ENCODE measurements at regions not wholly inside any gene's neighbourhood (a gene's known extent, or its start where the extent isn't known, plus 50 kb on each side); places are given as distances from the start of the nearest gene placed in this dataset.

DNA sequence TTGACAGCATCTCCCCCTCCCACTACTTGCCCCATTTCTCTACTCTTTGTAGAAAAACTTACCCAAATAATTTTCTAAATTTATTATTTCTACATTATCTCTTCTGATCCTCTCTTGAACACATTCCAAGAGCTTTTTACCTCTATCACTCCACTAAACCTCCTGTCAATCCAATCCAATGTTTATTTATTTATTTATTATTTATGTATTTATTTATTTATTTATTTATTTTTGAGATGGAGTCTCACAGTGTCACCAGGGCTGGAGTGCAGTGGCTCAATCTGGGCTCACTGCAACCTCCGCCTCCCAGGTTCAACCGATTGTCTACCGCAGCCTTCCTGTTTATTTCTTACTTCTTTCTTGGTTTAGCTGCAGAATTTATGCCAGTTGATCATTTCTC is 178.5 kb upstream of the GAS1 start (continued):
- TF ChIP-seq, protein P1, sequence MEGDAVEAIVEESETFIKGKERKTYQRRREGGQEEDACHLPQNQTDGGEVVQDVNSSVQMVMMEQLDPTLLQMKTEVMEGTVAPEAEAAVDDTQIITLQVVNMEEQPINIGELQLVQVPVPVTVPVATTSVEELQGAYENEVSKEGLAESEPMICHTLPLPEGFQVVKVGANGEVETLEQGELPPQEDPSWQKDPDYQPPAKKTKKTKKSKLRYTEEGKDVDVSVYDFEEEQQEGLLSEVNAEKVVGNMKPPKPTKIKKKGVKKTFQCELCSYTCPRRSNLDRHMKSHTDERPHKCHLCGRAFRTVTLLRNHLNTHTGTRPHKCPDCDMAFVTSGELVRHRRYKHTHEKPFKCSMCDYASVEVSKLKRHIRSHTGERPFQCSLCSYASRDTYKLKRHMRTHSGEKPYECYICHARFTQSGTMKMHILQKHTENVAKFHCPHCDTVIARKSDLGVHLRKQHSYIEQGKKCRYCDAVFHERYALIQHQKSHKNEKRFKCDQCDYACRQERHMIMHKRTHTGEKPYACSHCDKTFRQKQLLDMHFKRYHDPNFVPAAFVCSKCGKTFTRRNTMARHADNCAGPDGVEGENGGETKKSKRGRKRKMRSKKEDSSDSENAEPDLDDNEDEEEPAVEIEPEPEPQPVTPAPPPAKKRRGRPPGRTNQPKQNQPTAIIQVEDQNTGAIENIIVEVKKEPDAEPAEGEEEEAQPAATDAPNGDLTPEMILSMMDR (IDR thresholded peaks at IDR 0.05 in 2 of 3, conservative IDR thresholded peaks at IDR 0.05 in 1 of 3; ENCODE audit: borderline replicate concordance in 1 of 3, insufficient read depth in 1 of 3, low read depth in 2 of 3, low read length in 2 of 3) = no peak

DNA sequence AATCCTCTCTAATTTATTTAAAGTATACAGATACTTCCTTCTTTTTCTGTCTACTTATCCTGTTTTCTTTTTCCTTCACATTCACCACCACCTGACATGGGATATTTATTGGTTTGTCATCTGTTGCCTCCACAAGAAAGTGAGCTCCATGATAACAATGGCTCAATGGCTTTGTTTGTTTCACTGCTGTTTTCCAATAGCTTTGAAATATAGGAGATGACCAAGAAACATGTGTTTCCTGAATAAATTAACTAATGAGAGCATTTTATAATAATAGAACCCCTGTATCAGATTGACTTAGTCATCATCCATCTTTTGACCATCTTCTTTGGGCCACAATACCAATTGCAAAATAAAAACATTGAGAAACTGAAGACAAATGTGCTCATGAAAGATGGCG is 180.2 kb upstream of the GAS1 start:
- Histone ChIP-seq H3K4me3 (replicated peaks in 1 of 2; ENCODE audit: low read depth in 1 of 2, low read length in 2 of 2) (no peak overlapping the region), H3K36me3 (ENCODE audit: control insufficient read depth in 1 of 2, insufficient read depth in 2 of 2, low read length in 2 of 2) (no peaks in the 10 kb centered on the region), H3K4me2 (ENCODE audit: low read length) (no peak overlapping the region), H3K79me2 (ENCODE audit: insufficient read depth, low read length) (no peaks in the 10 kb centered on the region), H3K27ac (ENCODE audit: low read depth, low read length) (no peak overlapping the region), H3K4me1 (ENCODE audit: control insufficient read depth in 1 of 2, insufficient read depth in 2 of 2, low read length in 2 of 2) (no peaks in the 10 kb centered on the region), H3K27me3 (ENCODE audit: insufficient read depth, low read length) (peaks cover 37% of the 10 kb centered on the region), H3K9ac (ENCODE audit: low read length) (no peak overlapping the region), H4K20me1 (ENCODE audit: insufficient read depth) (no peaks in the 10 kb centered on the region), H3K9me3 (ENCODE audit: control insufficient read depth in 1 of 2, insufficient read depth in 1 of 2, low read depth in 1 of 2, low read length in 2 of 2) (no peaks in the 10 kb centered on the region), H3K9me2 (ENCODE audit: insufficient read depth) (no peaks in the 10 kb centered on the region), H2AFZ (ENCODE audit: low read depth, low read length, poor library complexity, severe bottlenecking) (no peak overlapping the region)
- ChIA-PET CTCF (no interaction called here), RAD21 (ENCODE audit: low non-redundant PET in 1 of 2, low total read pairs in 2 of 2, uncharacterized antibody in 2 of 2, unreplicated experiment in 2 of 2) (no interaction called here), POLR2A (no interaction called here)
- TF ChIP-seq ZNF274 (IDR thresholded peaks at IDR 0.05; ENCODE audit: low read depth, low read length) (no peak), JUND (IDR thresholded peaks at IDR 0.05) (no peak)
- DNase-seq (ENCODE audit: low read depth, low spot score) (no peak), ATAC-seq (no peak)
- no TSS peak for BruUV-seq (replicated peaks)
- intact Hi-C loops (cut with micrococcal nuclease) = no loop called here

DNA sequence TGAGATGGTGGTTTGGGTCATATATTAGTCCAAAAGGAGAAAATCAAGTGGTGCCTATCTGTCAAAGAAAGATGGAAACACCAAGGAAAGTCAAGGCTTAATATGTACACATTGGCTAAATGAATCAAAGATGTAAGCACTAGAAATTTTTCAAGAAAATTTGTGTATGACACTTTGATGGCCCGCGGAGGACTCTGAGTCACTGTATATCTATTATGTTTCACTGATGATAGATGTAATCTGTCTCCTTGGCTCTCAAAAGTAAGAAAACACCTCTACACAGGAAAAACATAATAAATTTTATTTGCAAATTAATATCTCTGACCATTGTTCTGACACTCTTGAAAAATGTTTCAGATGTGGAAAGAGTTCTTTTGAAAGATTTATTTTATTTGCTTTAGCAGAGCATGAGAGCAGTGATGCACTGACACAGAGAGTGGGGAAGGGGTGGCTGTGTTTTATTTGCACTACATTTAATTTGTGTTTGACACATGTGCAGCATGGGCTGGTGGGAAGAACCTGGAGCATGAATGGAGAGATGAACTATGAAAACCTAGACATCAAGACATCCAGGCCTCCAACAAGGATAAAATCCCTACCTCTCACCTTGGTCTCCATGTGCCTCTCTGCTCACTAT is 180.8 kb upstream of the GAS1 start:
- Histone ChIP-seq H3K79me2 (ENCODE audit: insufficient read depth, low read length) (no peaks in the 10 kb centered on the region), H3K27ac (ENCODE audit: low read depth, low read length) (no peak overlapping the region), H3K9ac (ENCODE audit: low read length) (no peak overlapping the region), H2AFZ (ENCODE audit: low read depth, low read length, poor library complexity, severe bottlenecking) (no peak overlapping the region), H3K4me1 (ENCODE audit: control insufficient read depth in 1 of 2, insufficient read depth in 2 of 2, low read length in 2 of 2) (no peaks in the 10 kb centered on the region), H3K9me3 (ENCODE audit: control insufficient read depth in 1 of 2, insufficient read depth in 1 of 2, low read depth in 1 of 2, low read length in 2 of 2) (no peaks in the 10 kb centered on the region), H3K27me3 (ENCODE audit: insufficient read depth, low read length) (peaks cover 34% of the 10 kb centered on the region), H3K36me3 (ENCODE audit: control insufficient read depth in 1 of 2, insufficient read depth in 2 of 2, low read length in 2 of 2) (no peaks in the 10 kb centered on the region), H3K4me3 (replicated peaks in 1 of 2; ENCODE audit: low read depth in 1 of 2, low read length in 2 of 2) (no peak overlapping the region), H3K9me2 (ENCODE audit: insufficient read depth) (no peaks in the 10 kb centered on the region), H3K4me2 (ENCODE audit: low read length) (no peak overlapping the region), H4K20me1 (ENCODE audit: insufficient read depth) (no peaks in the 10 kb centered on the region)
- no TSS peak for BruUV-seq (replicated peaks)
- ChIA-PET POLR2A (no interaction called here), CTCF (no interaction called here), RAD21 (ENCODE audit: low non-redundant PET in 1 of 2, low total read pairs in 2 of 2, uncharacterized antibody in 2 of 2, unreplicated experiment in 2 of 2) (no interaction called here)
- DNase-seq (ENCODE audit: low read depth, low spot score) (no peak), ATAC-seq (no peak)
- TF ChIP-seq ELF1 (IDR thresholded peaks at IDR 0.05; ENCODE audit: borderline replicate concordance, low read depth) = no peak
- no peak for TF ChIP-seq SIN3A (IDR thresholded peaks at IDR 0.05; ENCODE audit: low read depth)
- no peak for TF ChIP-seq SRF (IDR thresholded peaks at IDR 0.05; ENCODE audit: low read depth)
- TF ChIP-seq, protein P2, sequence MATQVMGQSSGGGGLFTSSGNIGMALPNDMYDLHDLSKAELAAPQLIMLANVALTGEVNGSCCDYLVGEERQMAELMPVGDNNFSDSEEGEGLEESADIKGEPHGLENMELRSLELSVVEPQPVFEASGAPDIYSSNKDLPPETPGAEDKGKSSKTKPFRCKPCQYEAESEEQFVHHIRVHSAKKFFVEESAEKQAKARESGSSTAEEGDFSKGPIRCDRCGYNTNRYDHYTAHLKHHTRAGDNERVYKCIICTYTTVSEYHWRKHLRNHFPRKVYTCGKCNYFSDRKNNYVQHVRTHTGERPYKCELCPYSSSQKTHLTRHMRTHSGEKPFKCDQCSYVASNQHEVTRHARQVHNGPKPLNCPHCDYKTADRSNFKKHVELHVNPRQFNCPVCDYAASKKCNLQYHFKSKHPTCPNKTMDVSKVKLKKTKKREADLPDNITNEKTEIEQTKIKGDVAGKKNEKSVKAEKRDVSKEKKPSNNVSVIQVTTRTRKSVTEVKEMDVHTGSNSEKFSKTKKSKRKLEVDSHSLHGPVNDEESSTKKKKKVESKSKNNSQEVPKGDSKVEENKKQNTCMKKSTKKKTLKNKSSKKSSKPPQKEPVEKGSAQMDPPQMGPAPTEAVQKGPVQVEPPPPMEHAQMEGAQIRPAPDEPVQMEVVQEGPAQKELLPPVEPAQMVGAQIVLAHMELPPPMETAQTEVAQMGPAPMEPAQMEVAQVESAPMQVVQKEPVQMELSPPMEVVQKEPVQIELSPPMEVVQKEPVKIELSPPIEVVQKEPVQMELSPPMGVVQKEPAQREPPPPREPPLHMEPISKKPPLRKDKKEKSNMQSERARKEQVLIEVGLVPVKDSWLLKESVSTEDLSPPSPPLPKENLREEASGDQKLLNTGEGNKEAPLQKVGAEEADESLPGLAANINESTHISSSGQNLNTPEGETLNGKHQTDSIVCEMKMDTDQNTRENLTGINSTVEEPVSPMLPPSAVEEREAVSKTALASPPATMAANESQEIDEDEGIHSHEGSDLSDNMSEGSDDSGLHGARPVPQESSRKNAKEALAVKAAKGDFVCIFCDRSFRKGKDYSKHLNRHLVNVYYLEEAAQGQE (IDR thresholded peaks at IDR 0.05; ENCODE audit: low read depth) = no peak
- TF ChIP-seq YY1 (IDR thresholded peaks at IDR 0.05; ENCODE audit: extremely low read depth, insufficient replicate concordance, low read depth, low read length) = no peak
- TF ChIP-seq JUND (IDR thresholded peaks at IDR 0.05) = no peak
- no peak for TF ChIP-seq EZH2phosphoT487 (IDR thresholded peaks at IDR 0.05; ENCODE audit: borderline replicate concordance)
- intact Hi-C loops (cut with micrococcal nuclease) = no loop called here

Data from HCT116 (cell line).